GM06990 (cell line): ENCODE measurements at regions not wholly inside any gene's neighbourhood (a gene's known extent, or its start where the extent isn't known, plus 50 kb on each side); places are given as distances from the start of the nearest gene placed in this dataset.

Experiments used
- DNase-seq: peaks from one replicate; pipeline ENCODE4 v3.0.0-alpha.2; 2011; ENCODE audit not compliant: insufficient read length; ENCODE audit errors: extremely low read depth
- H3K27me3 ChIP-seq: replicated peaks from 2 replicates; pipeline ENCODE4 v1.6.0; 2011; ENCODE audit warnings: low read length; ENCODE audit not compliant: control insufficient read depth, insufficient read depth
- H3K36me3 ChIP-seq: 2 replicates; pipeline ENCODE4 v1.5.1; 2011; ENCODE audit warnings: low read length; ENCODE audit not compliant: control insufficient read depth, insufficient read depth
- H3K4me3 ChIP-seq: replicated peaks from 2 replicates; pipeline ENCODE4 v1.5.1; 2011; ENCODE audit warnings: low read depth, mild to moderate bottlenecking, control low read depth, low read length
- CTCF ChIP-seq: IDR thresholded peaks from 2 replicates; pipeline ENCODE4 v1.5.1; 2011; ENCODE audit warnings: low read length, control low read depth, mild to moderate bottlenecking, inconsistent platforms; ENCODE audit not compliant: insufficient read depth, poor library complexity, severe bottlenecking

- no peak for TF ChIP-seq CTCF
- H3K4me3 ChIP-seq = no peak overlapping the region
- no peaks in the 10 kb centered on the region for H3K27me3 ChIP-seq
- no peak for DNase-seq
- no peaks in the 10 kb centered on the region for H3K36me3 ChIP-seq
Observed at GRCh38 chr1:191368891-191369654, 789.2 kb upstream of the RGS18 start.

GRCh38 chr1:191371626-191372025 is 786.6 kb upstream of the RGS18 start:
- Histone ChIP-seq H3K27me3 (no peaks in the 10 kb centered on the region), H3K36me3 (no peaks in the 10 kb centered on the region), H3K4me3 (no peak overlapping the region)
- DNase-seq = no peak
- TF ChIP-seq CTCF = no peak

- TF ChIP-seq CTCF = no peak
- no peak overlapping the region for H3K4me3 ChIP-seq
- H3K36me3 ChIP-seq = no peaks in the 10 kb centered on the region
- DNase-seq = no peak
- H3K27me3 ChIP-seq = no peaks in the 10 kb centered on the region
Observed at GRCh38 chr1:191388283-191388682, 770.0 kb upstream of the RGS18 start.

- H3K36me3 ChIP-seq = no peaks in the 10 kb centered on the region
Observed at GRCh38 chr1:191396622-191397021, 761.6 kb upstream of the RGS18 start.

DNA sequence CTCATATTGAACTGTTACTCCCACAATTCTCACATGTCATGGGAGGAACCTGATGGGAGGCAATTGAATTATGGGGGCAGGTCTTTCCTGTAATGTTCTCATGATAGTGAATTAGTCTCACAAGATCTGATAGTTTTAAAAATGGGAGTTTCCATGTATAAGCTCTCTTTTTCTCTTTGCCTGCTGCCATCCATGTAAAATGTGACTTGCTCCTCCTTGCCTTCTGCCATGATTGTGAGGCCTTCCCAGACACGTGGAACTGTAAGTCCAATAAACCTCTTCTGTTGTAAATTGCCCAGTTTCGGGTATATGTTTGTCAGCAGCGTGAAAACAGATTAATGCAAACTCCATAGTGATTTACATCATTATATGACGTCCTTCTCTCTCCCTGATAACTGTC is 759.7 kb upstream of the RGS18 start:
- DNase-seq = no peak
- Histone ChIP-seq H3K4me3 (no peak overlapping the region), H3K27me3 (no peaks in the 10 kb centered on the region), H3K36me3 (no peaks in the 10 kb centered on the region)
- no peak for TF ChIP-seq CTCF

More at GRCh38 chr1:191396622-191397021, 761.6 kb upstream of the RGS18 start:
- Histone ChIP-seq H3K27me3 (no peaks in the 10 kb centered on the region), H3K4me3 (no peak overlapping the region)
- no peak for DNase-seq
- no peak for TF ChIP-seq CTCF
